Activated naive CD8-positive, alpha-beta T cell treated with anti-CD3 and anti-CD28 coated beads, Interleukin-2, amount 50 U/mL, for 16 hours (primary cell): ENCODE measurements at regions not wholly inside any gene's neighbourhood (a gene's known extent, or its start where the extent isn't known, plus 50 kb on each side); places are given as distances from the start of the nearest gene placed in this dataset.
"Not testable (repeated sequence)": the region's sequence is repeated elsewhere in the genome, so short reads cannot be mapped to it uniquely, and the experiment has no call there.

Experiments
- DNase-seq: peaks from one replicate; pipeline ENCODE4 v3.0.0-alpha.2; 2020; ENCODE audit warnings: low read depth, low spot score

DNA sequence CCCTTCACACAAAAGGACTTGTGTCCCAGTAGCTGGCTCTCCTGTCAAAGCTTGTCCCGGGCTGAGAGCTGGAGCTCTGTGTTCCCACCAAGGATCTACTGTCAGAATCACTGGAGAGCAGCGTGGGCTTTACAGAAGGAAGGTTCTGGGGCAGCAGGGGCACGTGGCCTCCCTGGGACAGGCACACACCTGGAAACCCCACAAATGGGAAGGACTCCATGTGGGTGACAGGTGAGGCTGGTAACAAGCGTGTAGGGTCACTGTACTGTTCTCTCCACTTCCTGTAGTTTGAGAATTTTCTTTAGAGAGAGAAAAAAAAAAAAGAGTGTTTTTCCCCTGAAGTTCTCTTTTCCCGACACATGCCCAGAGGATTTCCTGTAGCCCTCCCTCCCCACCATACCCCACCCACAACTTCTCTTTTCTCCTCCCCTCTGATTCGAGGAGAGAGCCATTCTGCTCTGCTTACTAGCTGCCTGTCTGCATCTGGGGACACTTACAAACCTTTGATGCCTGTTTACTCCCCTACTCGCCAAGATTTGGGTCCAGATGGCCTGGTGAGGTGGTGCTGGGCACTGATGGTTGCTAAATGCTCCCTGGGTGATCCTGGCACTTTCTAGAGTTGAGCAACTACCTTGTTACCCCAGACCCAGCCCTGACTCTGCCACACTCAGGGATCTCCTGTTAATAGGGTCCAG lies 84.1 kb upstream of the SIRPA start:
- DNase-seq, result no peak

DNA sequence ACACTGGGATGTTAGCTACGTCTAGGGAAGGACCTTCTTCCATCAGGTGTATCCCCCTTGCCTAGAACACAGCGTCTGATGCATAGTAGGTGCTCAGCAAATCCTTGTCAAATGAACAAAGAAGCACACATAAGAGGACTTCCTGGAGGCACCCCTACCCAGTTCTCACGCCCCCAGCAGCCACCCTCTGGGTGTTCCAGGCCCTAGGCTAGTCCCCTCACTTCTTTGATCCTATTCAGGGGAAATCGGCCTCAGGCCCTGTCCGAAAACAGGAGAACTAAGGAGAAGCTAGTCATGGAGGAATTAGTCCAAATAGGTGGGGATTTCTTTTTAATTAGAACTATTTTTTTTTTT lies 84.7 kb upstream of the SIRPA start:
- no peak for DNase-seq

DNA sequence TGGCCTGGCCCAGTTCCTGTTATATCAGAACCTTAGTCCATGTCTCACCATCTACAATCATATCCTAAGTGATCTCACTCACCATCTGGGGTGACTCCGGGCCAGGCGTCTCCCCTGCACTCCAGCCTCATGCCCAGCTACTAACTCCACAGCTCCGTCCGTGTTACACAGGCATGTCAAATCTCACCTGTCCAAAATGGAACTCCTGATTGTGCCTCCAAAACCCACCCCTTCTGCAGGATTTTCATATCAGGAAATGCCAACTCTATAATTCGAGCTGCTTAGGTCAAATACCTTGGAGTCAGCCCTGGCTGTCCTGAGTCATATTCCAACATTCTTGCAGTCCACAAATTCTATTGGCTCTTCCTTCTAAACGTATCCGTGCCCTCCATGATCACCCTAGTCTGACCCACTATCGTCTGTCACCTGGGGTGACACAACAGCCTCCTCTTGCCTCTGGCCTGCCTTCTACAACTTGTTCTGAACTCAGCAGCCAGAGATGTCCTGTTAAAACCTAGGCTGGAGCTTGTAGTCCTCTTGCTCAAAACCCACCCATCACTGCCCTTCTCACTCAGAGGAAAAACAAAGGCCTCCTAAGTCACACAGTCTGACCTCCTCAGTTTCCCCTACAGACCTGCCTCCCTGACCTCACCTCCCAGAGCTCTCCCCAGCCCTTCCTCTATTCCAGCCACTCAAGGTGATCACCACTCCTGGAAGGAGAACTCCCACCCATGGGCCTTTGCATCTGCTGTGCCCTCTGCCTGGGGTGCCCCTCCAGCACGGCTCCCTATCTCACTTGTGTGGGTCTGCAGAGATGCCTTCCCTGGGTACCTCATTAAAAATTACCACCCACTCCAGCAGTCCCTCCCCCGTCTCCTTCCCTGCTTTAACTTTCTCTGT lies 85.3 kb upstream of the SIRPA start:
- DNase-seq, result no peak

DNA sequence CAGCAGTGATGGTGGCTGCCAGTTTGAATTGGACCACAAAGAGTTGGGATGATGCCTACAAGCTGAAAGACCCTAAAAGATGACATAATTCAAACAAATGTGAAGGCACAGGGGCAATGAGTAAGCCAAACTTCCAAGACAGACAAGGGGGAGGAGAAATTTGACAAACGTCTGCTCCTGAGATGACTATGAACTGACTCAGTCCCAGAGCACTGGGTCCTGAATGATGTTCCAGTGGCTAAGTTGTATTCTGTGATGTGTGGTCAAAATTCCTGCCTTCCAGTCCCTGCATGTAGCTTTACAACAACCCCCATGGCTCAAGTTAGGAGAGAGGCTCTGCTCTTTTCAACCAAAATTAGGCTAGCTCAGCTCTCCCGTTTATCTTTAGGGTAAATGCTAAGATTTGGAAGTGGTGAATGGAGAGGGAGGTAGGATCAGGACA lies 86.1 kb upstream of the SIRPA start:
- DNase-seq, result no peak

DNA sequence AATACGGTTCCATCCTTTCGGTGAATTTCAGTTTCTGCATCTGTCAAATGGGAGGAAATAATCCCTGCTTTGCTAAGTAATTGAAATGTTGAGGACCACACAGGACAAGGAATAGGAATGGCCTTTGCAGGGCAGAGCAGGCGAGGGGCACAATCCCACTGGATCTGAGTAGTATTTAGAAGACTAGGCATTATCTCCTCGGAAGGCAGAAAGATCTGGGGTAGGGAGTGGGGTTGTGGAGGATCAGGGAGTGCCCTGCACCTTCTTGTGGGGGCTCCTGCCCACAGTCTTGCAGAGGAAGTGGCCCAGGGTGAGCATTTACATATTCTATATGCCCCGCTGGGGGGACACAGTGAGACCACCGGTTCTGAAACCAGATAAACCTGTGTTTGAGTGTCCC lies 87.1 kb upstream of the SIRPA start:
- no peak for DNase-seq

DNA sequence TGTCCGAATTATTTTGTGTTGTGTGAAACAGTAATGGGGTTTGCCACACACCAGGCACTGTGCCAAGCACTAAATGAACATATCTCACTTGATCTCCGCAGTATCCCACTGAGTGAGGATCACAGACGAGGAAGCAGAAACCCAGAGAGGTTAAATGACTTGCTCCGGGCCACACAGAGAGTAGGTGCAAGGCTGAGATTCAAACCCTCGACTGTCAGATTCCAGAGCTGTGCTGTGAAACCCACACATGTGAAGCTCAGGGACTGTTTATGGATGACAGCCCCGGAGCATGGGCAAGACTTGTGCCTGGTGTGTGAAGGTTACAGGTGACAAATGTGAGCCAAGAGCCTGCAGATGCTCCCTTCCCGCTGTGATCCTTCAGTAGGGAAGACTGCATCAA lies 87.8 kb upstream of the SIRPA start:
- DNase-seq, result no peak

GRCh38 chr20:1806456-1806855 lies 88.8 kb upstream of the SIRPA start:
- DNase-seq, result no peak

DNA sequence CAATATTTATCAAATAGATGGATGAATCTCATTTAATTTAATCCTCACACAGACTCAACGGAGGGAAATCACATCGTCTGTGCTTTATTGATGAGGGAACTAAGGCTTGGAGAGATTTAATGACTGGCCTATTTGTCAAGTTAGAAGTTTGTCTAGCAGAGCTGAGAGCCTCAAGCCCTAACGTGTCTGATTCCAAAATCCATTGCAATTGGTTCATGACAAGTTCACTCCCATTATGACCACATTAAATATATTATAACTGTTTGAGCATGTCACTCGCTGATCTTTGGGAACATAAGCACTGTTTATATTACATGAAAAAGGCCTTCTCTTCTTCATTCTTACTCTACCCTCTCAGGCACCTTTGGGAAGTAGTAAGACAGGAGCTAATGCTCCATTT lies 89.4 kb upstream of the SIRPA start:
- no peak for DNase-seq

- no peak for DNase-seq
Observed at GRCh38 chr20:1805161-1805581, 90.0 kb upstream of the SIRPA start.

DNA sequence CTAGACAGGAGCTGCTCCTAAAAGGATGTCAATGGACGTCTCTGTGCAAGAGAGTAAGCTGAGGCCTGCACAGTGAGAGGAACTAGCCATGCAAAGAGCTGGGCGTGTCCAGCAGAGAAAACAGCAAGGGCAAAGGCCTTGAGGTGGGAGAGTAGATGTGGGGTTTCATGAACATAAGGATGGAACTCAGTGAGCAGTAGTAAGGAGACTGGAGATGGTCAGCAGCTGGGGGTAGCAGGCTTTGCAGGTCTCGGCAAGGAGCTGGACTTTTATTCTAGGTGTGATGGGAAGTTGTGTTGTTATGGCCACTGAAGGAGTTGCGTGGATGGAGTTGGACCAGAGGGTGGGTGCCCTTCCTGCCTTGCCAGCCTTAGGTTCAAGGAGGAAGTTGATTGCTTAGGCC lies 90.7 kb upstream of the SIRPA start:
- DNase-seq, result no peak

- DNase-seq, result no peak
Observed at GRCh38 chr20:1803932-1804501, 91.2 kb upstream of the SIRPA start.

- no peak for DNase-seq
Observed at GRCh38 chr20:1803061-1803931, 91.9 kb upstream of the SIRPA start.

- DNase-seq, result no peak
Observed at GRCh38 chr20:1802385-1803060, 92.7 kb upstream of the SIRPA start.

GRCh38 chr20:1801929-1802306 lies 93.3 kb upstream of the SIRPA start:
- DNase-seq, result no peak

GRCh38 chr20:1801225-1801928 lies 93.8 kb upstream of the SIRPA start:
- DNase-seq, result no peak

- no peak for DNase-seq
Observed at GRCh38 chr20:1800777-1801176, 94.4 kb upstream of the SIRPA start.

- DNase-seq, result no peak
Observed at GRCh38 chr20:1800180-1800579, 95.0 kb upstream of the SIRPA start.

GRCh38 chr20:1799746-1800145 lies 95.5 kb upstream of the SIRPA start:
- DNase-seq, result not testable (repeated sequence)

GRCh38 chr20:1798982-1799381 lies 96.2 kb upstream of the SIRPA start:
- DNase-seq, result no peak

GRCh38 chr20:1793821-1794220 lies 101.4 kb upstream of the SIRPA start:
- no peak for DNase-seq

GRCh38 chr20:1792274-1792673 lies 102.9 kb upstream of the SIRPA start:
- no peak for DNase-seq
